B cell (primary cell): ENCODE measurements at regions not wholly inside any gene's neighbourhood (a gene's known extent, or its start where the extent isn't known, plus 50 kb on each side); places are given as distances from the start of the nearest gene placed in this dataset.

Experiments
- EZH2 ChIP-seq: IDR thresholded peaks from 2 replicates; pipeline ENCODE4 v1.6.1; 2012; ENCODE audit warnings: borderline replicate concordance, low read depth, mild to moderate bottlenecking, moderate library complexity, low read length; ENCODE audit not compliant: insufficient read depth, poor library complexity, severe bottlenecking
- TF ChIP-seq, protein P1 (sequence below): fragments of 200-600 bp; IDR thresholded peaks from one replicate; pipeline ENCODE4 v1.8.0; 2022; ENCODE audit warnings: antibody characterized with exemption, mild to moderate bottlenecking

DNA sequence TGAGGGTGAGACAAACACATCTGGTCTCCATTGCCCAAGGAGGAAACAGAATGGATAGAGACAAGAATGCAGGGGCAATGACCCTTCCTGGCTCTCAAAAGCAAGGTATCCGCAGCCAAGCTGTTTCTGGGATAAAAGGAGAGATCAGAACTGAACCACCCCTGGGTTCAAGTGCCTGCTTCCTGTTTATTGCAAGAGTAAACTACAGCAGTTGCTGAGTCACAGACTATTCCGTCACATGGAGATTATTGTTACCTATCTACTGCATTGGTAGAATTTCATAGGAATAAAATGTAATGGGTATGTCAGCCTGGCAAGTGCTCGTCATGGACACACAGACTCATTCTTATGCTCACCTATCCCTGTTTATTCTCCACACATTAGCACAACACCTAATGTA, 821.6 kb downstream of the GRID1 start:
- TF ChIP-seq, protein P1, sequence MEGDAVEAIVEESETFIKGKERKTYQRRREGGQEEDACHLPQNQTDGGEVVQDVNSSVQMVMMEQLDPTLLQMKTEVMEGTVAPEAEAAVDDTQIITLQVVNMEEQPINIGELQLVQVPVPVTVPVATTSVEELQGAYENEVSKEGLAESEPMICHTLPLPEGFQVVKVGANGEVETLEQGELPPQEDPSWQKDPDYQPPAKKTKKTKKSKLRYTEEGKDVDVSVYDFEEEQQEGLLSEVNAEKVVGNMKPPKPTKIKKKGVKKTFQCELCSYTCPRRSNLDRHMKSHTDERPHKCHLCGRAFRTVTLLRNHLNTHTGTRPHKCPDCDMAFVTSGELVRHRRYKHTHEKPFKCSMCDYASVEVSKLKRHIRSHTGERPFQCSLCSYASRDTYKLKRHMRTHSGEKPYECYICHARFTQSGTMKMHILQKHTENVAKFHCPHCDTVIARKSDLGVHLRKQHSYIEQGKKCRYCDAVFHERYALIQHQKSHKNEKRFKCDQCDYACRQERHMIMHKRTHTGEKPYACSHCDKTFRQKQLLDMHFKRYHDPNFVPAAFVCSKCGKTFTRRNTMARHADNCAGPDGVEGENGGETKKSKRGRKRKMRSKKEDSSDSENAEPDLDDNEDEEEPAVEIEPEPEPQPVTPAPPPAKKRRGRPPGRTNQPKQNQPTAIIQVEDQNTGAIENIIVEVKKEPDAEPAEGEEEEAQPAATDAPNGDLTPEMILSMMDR: no peak
- TF ChIP-seq EZH2: no peak
